WERI-Rb-1 (cell line): ENCODE measurements at regions not wholly inside any gene's neighbourhood (a gene's known extent, or its start where the extent isn't known, plus 50 kb on each side); places are given as distances from the start of the nearest gene placed in this dataset.

ENCODE experiments used
- DNase-seq: peaks from one replicate; pipeline ENCODE4 v3.0.0-alpha.2; 2020
- H3K27ac ChIP-seq: fragments of 250-450 bp; sonication (Bioruptor Pico); 2 replicates; pipeline ENCODE4 v1.5.1; 2020; ENCODE audit warnings: mild to moderate bottlenecking, moderate library complexity
- H3K27me3 ChIP-seq: fragments of 250-450 bp; sonication (Bioruptor Pico); 2 replicates; pipeline ENCODE4 v1.5.1; 2021; ENCODE audit warnings: mild to moderate bottlenecking, low read depth, moderate library complexity; ENCODE audit not compliant: insufficient read depth, severe bottlenecking
- H3K36me3 ChIP-seq: fragments of 250-450 bp; sonication (Bioruptor Pico); 2 replicates; pipeline ENCODE4 v1.5.1; 2020; ENCODE audit warnings: mild to moderate bottlenecking, moderate library complexity
- H3K4me3 ChIP-seq: 2 replicates; pipeline ENCODE4 v1.5.1; 2011; ENCODE audit warnings: low read depth, mild to moderate bottlenecking, control low read depth, low read length
- H3K9me3 ChIP-seq: fragments of 250-450 bp; sonication (Bioruptor Pico); 2 replicates; pipeline ENCODE4 v1.5.1; 2021; ENCODE audit warnings: mild to moderate bottlenecking, moderate library complexity; ENCODE audit not compliant: severe bottlenecking
- TF ChIP-seq, protein P1 (sequence below): IDR thresholded peaks from 2 replicates; pipeline ENCODE4 v1.5.1; 2011; ENCODE audit warnings: low read depth, mild to moderate bottlenecking, control low read depth, inconsistent platforms, low read length

DNA sequence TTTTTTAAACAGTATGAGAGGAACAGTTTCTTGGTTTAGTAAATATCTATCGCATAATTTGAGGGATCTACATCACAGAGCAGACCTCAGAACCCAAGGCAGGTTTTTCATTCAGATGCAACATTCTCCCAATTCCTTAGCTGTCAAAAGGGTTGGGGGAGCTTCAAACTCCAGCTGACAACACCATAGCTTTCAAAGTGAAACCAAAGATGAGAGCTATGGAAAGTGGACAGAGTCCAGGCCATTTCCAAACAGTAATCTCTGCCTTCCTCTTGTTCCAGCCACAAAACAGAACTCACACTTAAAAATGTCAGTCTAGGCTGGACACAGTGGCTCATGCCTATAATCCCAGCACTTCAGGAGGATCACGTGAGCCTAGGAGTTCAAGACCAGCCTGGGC is 87.8 kb downstream of the SPRING1 start:
- Histone ChIP-seq H3K27ac (no peak overlapping the region), H3K9me3 (no peaks in the 10 kb centered on the region), H3K27me3 (no peaks in the 10 kb centered on the region), H3K36me3 (no peaks in the 10 kb centered on the region), H3K4me3 (no peak overlapping the region)
- no peak for DNase-seq
- TF ChIP-seq, protein P1, sequence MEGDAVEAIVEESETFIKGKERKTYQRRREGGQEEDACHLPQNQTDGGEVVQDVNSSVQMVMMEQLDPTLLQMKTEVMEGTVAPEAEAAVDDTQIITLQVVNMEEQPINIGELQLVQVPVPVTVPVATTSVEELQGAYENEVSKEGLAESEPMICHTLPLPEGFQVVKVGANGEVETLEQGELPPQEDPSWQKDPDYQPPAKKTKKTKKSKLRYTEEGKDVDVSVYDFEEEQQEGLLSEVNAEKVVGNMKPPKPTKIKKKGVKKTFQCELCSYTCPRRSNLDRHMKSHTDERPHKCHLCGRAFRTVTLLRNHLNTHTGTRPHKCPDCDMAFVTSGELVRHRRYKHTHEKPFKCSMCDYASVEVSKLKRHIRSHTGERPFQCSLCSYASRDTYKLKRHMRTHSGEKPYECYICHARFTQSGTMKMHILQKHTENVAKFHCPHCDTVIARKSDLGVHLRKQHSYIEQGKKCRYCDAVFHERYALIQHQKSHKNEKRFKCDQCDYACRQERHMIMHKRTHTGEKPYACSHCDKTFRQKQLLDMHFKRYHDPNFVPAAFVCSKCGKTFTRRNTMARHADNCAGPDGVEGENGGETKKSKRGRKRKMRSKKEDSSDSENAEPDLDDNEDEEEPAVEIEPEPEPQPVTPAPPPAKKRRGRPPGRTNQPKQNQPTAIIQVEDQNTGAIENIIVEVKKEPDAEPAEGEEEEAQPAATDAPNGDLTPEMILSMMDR, result no peak

DNA sequence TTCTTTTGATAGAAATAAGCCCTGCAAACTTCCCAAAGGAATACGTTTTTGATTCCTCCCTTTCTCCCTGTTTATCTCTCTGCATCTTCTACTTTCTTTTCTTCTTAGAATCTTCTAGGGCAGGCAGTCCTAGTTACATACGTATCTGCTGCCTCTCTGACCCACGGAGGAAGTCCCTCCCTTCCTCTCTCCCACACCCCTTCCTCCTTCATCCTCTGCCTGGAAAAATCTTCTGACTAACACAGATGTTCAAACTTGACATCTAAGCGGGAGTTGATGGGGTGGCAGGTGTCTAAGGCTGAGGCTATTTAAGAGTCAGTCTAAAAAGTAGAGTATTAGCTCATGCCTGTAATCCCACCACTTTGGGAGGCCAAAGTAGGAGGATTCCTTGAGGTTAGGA is 88.6 kb downstream of the MAP1LC3B2 start:
- DNase-seq, result no peak
- Histone ChIP-seq H3K4me3 (no peak overlapping the region), H3K9me3 (peaks cover 7% of the 10 kb centered on the region), H3K27ac (no peak overlapping the region), H3K27me3 (no peaks in the 10 kb centered on the region), H3K36me3 (no peaks in the 10 kb centered on the region)
- TF ChIP-seq, protein P1, result no peak

DNA sequence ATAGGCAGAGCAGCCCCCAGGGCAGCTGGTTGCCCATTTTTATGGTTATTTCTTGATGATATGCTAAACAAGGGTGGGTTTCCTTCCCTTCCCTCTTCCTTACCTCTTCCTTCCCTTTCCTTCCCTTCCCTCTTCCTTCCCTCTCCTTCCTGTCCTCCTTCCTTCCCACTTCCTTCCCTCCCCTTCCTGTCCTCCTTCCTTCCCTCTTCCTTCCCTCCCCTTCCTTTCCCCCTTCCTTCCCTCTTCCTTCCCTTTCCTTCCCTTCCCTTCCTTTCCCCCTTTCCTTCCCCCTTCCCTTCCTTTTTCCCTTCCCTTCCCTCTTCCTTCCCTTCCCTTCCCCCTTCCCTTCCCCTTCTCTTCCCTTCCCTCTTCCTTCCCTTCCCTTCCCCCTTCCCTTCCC is 87.7 kb downstream of the MAP1LC3B2 start:
- peaks cover 7% of the 10 kb centered on the region for H3K9me3 ChIP-seq
- H3K4me3 ChIP-seq, result no peak overlapping the region
- no peak overlapping the region for H3K27ac ChIP-seq
- DNase-seq, result no peak
- H3K36me3 ChIP-seq, result no peaks in the 10 kb centered on the region
- TF ChIP-seq, protein P1, result no peak
- no peaks in the 10 kb centered on the region for H3K27me3 ChIP-seq

DNA sequence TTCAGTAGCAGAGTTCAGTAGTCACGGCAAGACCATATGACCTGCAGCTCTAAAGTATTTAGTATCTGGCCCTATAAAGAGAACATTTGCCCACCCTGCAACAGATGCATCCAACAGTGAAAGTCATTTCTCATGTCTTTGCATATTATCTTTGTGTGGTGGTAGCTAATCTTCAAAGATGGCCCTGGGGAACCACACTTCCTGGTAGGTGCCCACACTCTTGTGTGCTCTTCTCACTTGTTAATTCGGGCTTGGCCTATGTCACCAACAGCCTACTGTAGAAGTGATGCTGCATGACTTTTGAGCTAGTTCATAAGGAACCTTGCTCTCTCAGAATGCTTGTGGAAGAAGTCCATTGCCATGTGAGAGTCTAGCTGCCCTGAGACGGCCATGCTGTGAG is 85.6 kb downstream of the MAP1LC3B2 start:
- Histone ChIP-seq H3K27me3 (no peaks in the 10 kb centered on the region), H3K4me3 (no peak overlapping the region), H3K36me3 (no peaks in the 10 kb centered on the region), H3K27ac (no peak overlapping the region), H3K9me3 (peaks cover 7% of the 10 kb centered on the region)
- TF ChIP-seq, protein P1, result no peak
- no peak for DNase-seq

DNA sequence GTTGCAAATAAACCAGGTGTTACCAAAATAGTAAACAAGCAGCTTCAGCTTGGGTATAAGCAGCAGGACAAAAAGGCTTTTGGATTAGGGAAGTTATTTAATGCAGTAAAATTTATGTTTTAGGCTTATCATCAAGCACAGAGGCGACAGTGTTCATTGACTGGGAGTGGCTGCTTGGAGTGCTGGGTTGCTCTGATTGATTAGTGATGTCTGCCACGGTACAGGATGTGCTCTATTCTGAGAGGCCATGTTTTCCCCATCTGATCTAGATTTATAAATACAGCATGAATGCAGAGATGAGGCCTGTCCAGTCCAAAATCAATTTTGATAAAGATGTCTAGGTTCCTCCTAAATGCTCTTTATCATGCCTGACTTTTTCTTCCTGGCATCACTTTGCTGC is 83.5 kb downstream of the MAP1LC3B2 start:
- TF ChIP-seq, protein P1, result no peak
- Histone ChIP-seq H3K27ac (no peak overlapping the region), H3K27me3 (no peaks in the 10 kb centered on the region), H3K9me3 (peaks cover 7% of the 10 kb centered on the region), H3K36me3 (no peaks in the 10 kb centered on the region), H3K4me3 (no peak overlapping the region)
- no peak for DNase-seq

DNA sequence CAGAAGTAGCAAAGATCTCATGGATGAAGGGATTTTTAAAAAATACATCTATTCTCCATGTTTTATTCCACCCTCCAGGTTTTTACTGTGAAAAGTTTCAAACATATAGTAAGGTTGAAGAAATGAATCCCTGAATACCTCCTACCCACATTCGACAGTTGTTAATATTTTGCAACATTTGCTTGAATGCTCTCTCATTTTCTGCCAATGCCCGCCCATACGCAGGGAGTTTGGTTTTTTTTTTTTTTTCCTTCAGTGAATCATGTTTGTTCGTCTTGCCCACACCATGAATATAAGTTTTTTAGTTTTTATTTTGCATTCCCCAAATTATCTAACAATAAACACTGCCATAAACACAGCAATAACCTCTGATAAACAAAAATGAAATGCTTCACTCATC is 82.9 kb downstream of the MAP1LC3B2 start:
- Histone ChIP-seq H3K9me3 (peaks cover 7% of the 10 kb centered on the region), H3K4me3 (no peak overlapping the region), H3K27me3 (no peaks in the 10 kb centered on the region), H3K27ac (no peak overlapping the region), H3K36me3 (no peaks in the 10 kb centered on the region)
- TF ChIP-seq, protein P1, result no peak
- DNase-seq, result no peak
